ENCODE measurements at regions not wholly inside any gene's neighbourhood (a gene's known extent, or its start where the extent isn't known, plus 50 kb on each side); places are given as distances from the start of the nearest gene placed in this dataset.

DNA sequence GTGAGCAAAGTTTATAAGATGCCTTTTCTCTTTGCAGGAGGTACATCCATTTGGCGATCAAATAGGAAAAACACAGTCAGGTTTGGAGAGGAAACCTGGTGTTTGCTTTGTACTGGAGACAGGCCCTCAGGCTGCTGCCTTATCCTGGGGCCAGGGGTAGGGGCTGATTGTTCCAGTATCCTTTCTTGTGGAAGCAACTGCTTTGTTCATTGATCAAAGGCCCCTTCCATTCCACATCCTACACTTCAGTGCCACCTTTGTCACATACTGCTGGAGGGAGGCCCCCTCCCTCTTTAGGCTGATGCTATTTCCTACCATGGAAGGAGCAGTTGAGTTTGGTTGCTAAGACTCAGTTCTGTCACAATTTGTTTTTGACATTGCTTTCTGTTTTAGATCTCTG, 778.1 kb downstream of the TLR4 start (continued):
- TF ChIP-seq, protein P1, sequence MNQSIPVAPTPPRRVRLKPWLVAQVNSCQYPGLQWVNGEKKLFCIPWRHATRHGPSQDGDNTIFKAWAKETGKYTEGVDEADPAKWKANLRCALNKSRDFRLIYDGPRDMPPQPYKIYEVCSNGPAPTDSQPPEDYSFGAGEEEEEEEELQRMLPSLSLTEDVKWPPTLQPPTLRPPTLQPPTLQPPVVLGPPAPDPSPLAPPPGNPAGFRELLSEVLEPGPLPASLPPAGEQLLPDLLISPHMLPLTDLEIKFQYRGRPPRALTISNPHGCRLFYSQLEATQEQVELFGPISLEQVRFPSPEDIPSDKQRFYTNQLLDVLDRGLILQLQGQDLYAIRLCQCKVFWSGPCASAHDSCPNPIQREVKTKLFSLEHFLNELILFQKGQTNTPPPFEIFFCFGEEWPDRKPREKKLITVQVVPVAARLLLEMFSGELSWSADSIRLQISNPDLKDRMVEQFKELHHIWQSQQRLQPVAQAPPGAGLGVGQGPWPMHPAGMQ (IDR thresholded peaks at IDR 0.05; ENCODE audit: borderline replicate concordance): no peak
- TF ChIP-seq NRF1 (conservative IDR thresholded peaks at IDR 0.05; ENCODE audit: low read depth, low read length) (no peak), NFYA (IDR thresholded peaks at IDR 0.05; ENCODE audit: borderline replicate concordance, low read depth, low read length) (no peak), GATAD2B (conservative IDR thresholded peaks at IDR 0.05; ENCODE audit: low read depth) (no peak), IRF4 (IDR thresholded peaks at IDR 0.05; ENCODE audit: low read depth, low read length) (no peak)

DNA sequence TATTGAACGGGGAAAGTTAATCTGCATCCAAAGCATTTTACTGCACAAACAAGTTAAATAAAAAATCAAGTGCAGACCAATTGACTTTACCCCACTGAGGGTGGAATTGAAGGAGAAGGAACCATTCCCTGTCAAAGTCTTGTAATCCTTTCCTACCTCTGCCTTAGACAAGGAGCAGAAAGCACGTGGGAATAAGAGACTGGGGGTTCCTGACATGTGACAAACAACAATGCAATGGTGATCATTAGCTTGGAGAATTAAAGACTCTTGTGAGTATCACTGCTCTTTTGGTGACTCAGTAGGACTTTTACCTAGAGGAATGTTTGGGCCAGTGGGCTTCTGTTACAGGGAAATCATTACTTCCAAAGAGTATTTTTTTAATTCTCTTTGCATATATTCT, 779.5 kb downstream of the TLR4 start:
- 0% methylated on average over 2 of the region's 2 CpGs for WGBS (ENCODE audit: insufficient coverage, insufficient replicate concordance, low lambda C conversion rate, missing lambda C conversion rate)
- in situ Hi-C loops (cut with MboI): no loop called here
- Histone ChIP-seq H3K4me1 (ENCODE audit: control insufficient read depth, insufficient read depth, low read length) (no peaks in the 10 kb centered on the region), H3K9ac (ENCODE audit: control insufficient read depth, insufficient read depth, low read length) (no peak overlapping the region), H3K4me3 (no peak overlapping the region), H3K9me3 (replicated peaks; ENCODE audit: control insufficient read depth, insufficient read depth, low read length) (no peaks in the 10 kb centered on the region), H4K20me1 (ENCODE audit: control insufficient read depth, insufficient read depth) (no peaks in the 10 kb centered on the region), H3K27me3 (replicated peaks in 1 of 2; ENCODE audit: control insufficient read depth in 2 of 2, insufficient read depth in 2 of 2, low read length in 1 of 2) (no peaks in the 10 kb centered on the region), H3K79me2 (ENCODE audit: control insufficient read depth, insufficient read depth, low read length) (no peaks in the 10 kb centered on the region), H3K27ac (ENCODE audit: control insufficient read depth, insufficient read depth) (no peak overlapping the region), H2AFZ (ENCODE audit: control insufficient read depth, low read depth, low read length) (no peak overlapping the region), H3K36me3 (ENCODE audit: control insufficient read depth in 2 of 2, insufficient read depth in 2 of 2, low read length in 1 of 2) (no peaks in the 10 kb centered on the region), H3K4me2 (ENCODE audit: control insufficient read depth, insufficient read depth) (no peak overlapping the region)
- no TSS peak for BruUV-seq (replicated peaks)
- intact Hi-C loops (cut with micrococcal nuclease; ENCODE audit: unreplicated experiment): no loop called here
- FAIRE-seq: no peak
- SMC1A ChIA-PET (ENCODE audit: uncharacterized antibody, unreplicated experiment): no interaction called here
- POLR2A ChIA-PET: no interaction called here
- RAD21 ChIA-PET (ENCODE audit: unreplicated experiment): no interaction called here
- no peak for DNase-seq (ENCODE audit: low read depth, low spot score)
- TF ChIP-seq, protein P2, sequence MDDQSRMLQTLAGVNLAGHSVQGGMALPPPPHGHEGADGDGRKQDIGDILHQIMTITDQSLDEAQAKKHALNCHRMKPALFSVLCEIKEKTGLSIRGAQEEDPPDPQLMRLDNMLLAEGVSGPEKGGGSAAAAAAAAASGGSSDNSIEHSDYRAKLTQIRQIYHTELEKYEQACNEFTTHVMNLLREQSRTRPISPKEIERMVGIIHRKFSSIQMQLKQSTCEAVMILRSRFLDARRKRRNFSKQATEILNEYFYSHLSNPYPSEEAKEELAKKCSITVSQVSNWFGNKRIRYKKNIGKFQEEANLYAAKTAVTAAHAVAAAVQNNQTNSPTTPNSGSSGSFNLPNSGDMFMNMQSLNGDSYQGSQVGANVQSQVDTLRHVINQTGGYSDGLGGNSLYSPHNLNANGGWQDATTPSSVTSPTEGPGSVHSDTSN (IDR thresholded peaks at IDR 0.05; ENCODE audit: insufficient replicate concordance, low read depth, low read length): no peak
- ATAC-seq: no peak
- CTCF ChIA-PET: no interaction called here

Data from GM12878 (cell line).